ENCODE measurements at regions not wholly inside any gene's neighbourhood (a gene's known extent, or its start where the extent isn't known, plus 50 kb on each side); places are given as distances from the start of the nearest gene placed in this dataset.

GRCh38 chr16:76118344-76118743 is 158.9 kb upstream of the CNTNAP4 start:
- H3K9me3 ChIP-seq (replicated peaks; ENCODE audit: control insufficient read depth, insufficient read depth, low read length) = peaks cover 2% of the 10 kb centered on the region
- intact Hi-C loops (cut with micrococcal nuclease) = no loop called here
- H2AFZ ChIP-seq (ENCODE audit: low read depth, low read length) = no peak overlapping the region
- dilution Hi-C loops (cut with MboI; ENCODE audit: extremely low pct_ligation_motif_present, low sequenced_read_pairs) = no loop called here
- no peak overlapping the region for H3K27ac ChIP-seq (ENCODE audit: insufficient read depth, low read depth, low read length)
- DNase-seq (ENCODE audit: low read depth, low spot score) (no peak), FAIRE-seq (no peak)
- POLR2A ChIA-PET = no interaction called here
- TF ChIP-seq MAX (IDR thresholded peaks at IDR 0.05; ENCODE audit: insufficient read depth, insufficient read length) (no peak), FOS (IDR thresholded peaks at IDR 0.05; ENCODE audit: borderline replicate concordance, insufficient read depth, low read length) (no peak), GATA2 (IDR thresholded peaks at IDR 0.05; ENCODE audit: insufficient read depth, insufficient read length, low read depth, low read length) (no peak), MYC (IDR thresholded peaks at IDR 0.05; ENCODE audit: low read depth, low read length) (no peak), POLR2A (IDR thresholded peaks at IDR 0.05; ENCODE audit: low read depth, low read length) (no peak), CTCF (IDR thresholded peaks at IDR 0.05; ENCODE audit: extremely low read depth in 1 of 2, insufficient read depth in 1 of 2, low read depth in 1 of 2, low read length in 2 of 2) (no peak), EZH2 (IDR thresholded peaks at IDR 0.05; ENCODE audit: borderline replicate concordance, low read depth, low read length, severe bottlenecking) (no peak), JUN (IDR thresholded peaks at IDR 0.05; ENCODE audit: borderline replicate concordance, insufficient read depth, insufficient read length, low read depth) (no peak), POLR2AphosphoS5 (IDR thresholded peaks at IDR 0.05; ENCODE audit: insufficient read depth, low read depth, low read length) (no peak)
- no peak overlapping the region for H3K9ac ChIP-seq (replicated peaks; ENCODE audit: extremely low read depth, insufficient read depth, low read length)
- no peaks in the 10 kb centered on the region for H3K79me2 ChIP-seq (ENCODE audit: control insufficient read depth, insufficient read depth, low read length)
- no peaks in the 10 kb centered on the region for H3K27me3 ChIP-seq (ENCODE audit: control insufficient read depth in 2 of 2, insufficient read depth in 2 of 2, low read length in 2 of 2)
- H4K20me1 ChIP-seq (replicated peaks; ENCODE audit: control insufficient read depth, extremely low read depth, insufficient read depth, low read length) = no peaks in the 10 kb centered on the region
- H3K4me2 ChIP-seq (ENCODE audit: insufficient read depth, low read length) = no peak overlapping the region
- H3K36me3 ChIP-seq (ENCODE audit: control insufficient read depth in 2 of 2, extremely low read depth in 1 of 2, insufficient read depth in 2 of 2, low read length in 2 of 2) = no peaks in the 10 kb centered on the region
- no peaks in the 10 kb centered on the region for H3K9me1 ChIP-seq (replicated peaks; ENCODE audit: control insufficient read depth, extremely low read depth, insufficient read depth, low read length)
- CTCF ChIA-PET = no interaction called here
- H3K4me3 ChIP-seq (replicated peaks in 1 of 3; ENCODE audit: insufficient read depth in 1 of 3, low read depth in 1 of 3, low read length in 3 of 3) = no peak overlapping the region
- H3K4me1 ChIP-seq (ENCODE audit: control insufficient read depth, extremely low read depth, insufficient read depth, low read length) = no peaks in the 10 kb centered on the region
- BruUV-seq (replicated peaks) = no TSS peak

Measured in endothelial cell of umbilical vein (primary cell).